Large intestine (tissue), 3 donors: ENCODE measurements at regions not wholly inside any gene's neighbourhood (a gene's known extent, or its start where the extent isn't known, plus 50 kb on each side); places are given as distances from the start of the nearest gene placed in this dataset.
"Not testable (repeated sequence)": the region's sequence is repeated elsewhere in the genome, so short reads cannot be mapped to it uniquely, and the experiment has no call there.

ENCODE experiments used
- DNase-seq, 2 donors: peaks; one replicate each; pipeline versions ENCODE4 v3.0.0 to v3.0.0-alpha.2; 2013
- H3K27ac ChIP-seq: one replicate; pipeline ENCODE4 v1.5.1; 2013; ENCODE audit warnings: low read length
- H3K27me3 ChIP-seq: 2 replicates; pipeline ENCODE4 v1.6.1; 2013; ENCODE audit warnings: low read length; ENCODE audit not compliant: control insufficient read depth, insufficient read depth
- H3K36me3 ChIP-seq: 2 replicates; pipeline ENCODE4 v1.6.1; 2013; ENCODE audit warnings: low read length; ENCODE audit not compliant: control insufficient read depth, insufficient read depth
- H3K4me1 ChIP-seq: one replicate; pipeline ENCODE4 v1.6.1; 2013; ENCODE audit warnings: low read length; ENCODE audit not compliant: control insufficient read depth, insufficient read depth
- H3K4me3 ChIP-seq: one replicate; pipeline ENCODE4 v1.5.1; 2013; ENCODE audit warnings: low read length
- H3K9me3 ChIP-seq: one replicate; pipeline ENCODE4 v1.6.1; 2013; ENCODE audit warnings: mild to moderate bottlenecking, low read depth, low read length, moderate library complexity; ENCODE audit not compliant: control insufficient read depth
- WGBS: methylation state at CpG from one replicate; pipeline ENCODE4 v1.1.5; 2013; ENCODE audit warnings: low lambda C conversion rate; ENCODE audit not compliant: insufficient coverage; 5-methylcytosine and 5-hydroxymethylcytosine counted together

GRCh38 chr4:132797856-132798255 is 351.2 kb upstream of the PCDH10 start:
- Histone ChIP-seq H3K4me3 (no peak overlapping the region), H3K4me1 (no peaks in the 10 kb centered on the region), H3K36me3 (no peaks in the 10 kb centered on the region), H3K27me3 (no peaks in the 10 kb centered on the region), H3K27ac (no peak overlapping the region), H3K9me3 (no peaks in the 10 kb centered on the region)
- no CpG with 5 or more reads among the region's 1 CpG for WGBS
- DNase-seq = no peak

GRCh38 chr4:132809298-132810032 is 339.6 kb upstream of the PCDH10 start:
- Histone ChIP-seq H3K4me1 (no peaks in the 10 kb centered on the region), H3K36me3 (no peaks in the 10 kb centered on the region), H3K9me3 (no peaks in the 10 kb centered on the region), H3K27me3 (no peaks in the 10 kb centered on the region), H3K4me3 (no peak overlapping the region), H3K27ac (no peak overlapping the region)
- 0% methylated on average over 1 of the region's 16 CpGs for WGBS
- DNase-seq = no peak

GRCh38 chr4:132813061-132813460 is 336.0 kb upstream of the PCDH10 start:
- not testable (repeated sequence) for H3K4me3 ChIP-seq, H3K9me3 ChIP-seq, H3K27me3 ChIP-seq, DNase-seq, H3K36me3 ChIP-seq, H3K4me1 ChIP-seq, H3K27ac ChIP-seq
- no CpG with 5 or more reads among the region's 2 CpGs for WGBS

GRCh38 chr4:132818091-132818490 is 331.0 kb upstream of the PCDH10 start:
- peak in 1 of 2 donors; percentile 2 for DNase-seq
- H3K4me1 ChIP-seq = no peaks in the 10 kb centered on the region

GRCh38 chr4:132823419-132823818 is 325.7 kb upstream of the PCDH10 start:
- no peaks in the 10 kb centered on the region for H3K27me3 ChIP-seq
- DNase-seq = no peak
- H3K27ac ChIP-seq = no peak overlapping the region
- no peak overlapping the region for H3K4me3 ChIP-seq
- H3K4me1 ChIP-seq = no peaks in the 10 kb centered on the region
- no peaks in the 10 kb centered on the region for H3K9me3 ChIP-seq
- no peaks in the 10 kb centered on the region for H3K36me3 ChIP-seq
- no CpG with 5 or more reads among the region's 1 CpG for WGBS

More at GRCh38 chr4:132818091-132818490, 331.0 kb upstream of the PCDH10 start:
- Histone ChIP-seq H3K27ac (no peak overlapping the region), H3K36me3 (no peaks in the 10 kb centered on the region), H3K4me3 (no peak overlapping the region), H3K9me3 (no peaks in the 10 kb centered on the region), H3K27me3 (no peaks in the 10 kb centered on the region)
- 100% methylated on average over 2 of the region's 15 CpGs for WGBS

GRCh38 chr4:132824761-132825160 is 324.3 kb upstream of the PCDH10 start:
- H3K9me3 ChIP-seq = no peaks in the 10 kb centered on the region

GRCh38 chr4:132827522-132827921 is 321.6 kb upstream of the PCDH10 start:
- Histone ChIP-seq H3K27me3 (no peaks in the 10 kb centered on the region), H3K27ac (no peak overlapping the region), H3K36me3 (no peaks in the 10 kb centered on the region), H3K4me3 (no peak overlapping the region), H3K4me1 (no peaks in the 10 kb centered on the region), H3K9me3 (no peaks in the 10 kb centered on the region)
- 100% methylated on average over 1 of the region's 4 CpGs for WGBS
- no peak for DNase-seq

More at GRCh38 chr4:132824761-132825160, 324.3 kb upstream of the PCDH10 start:
- WGBS = 100% methylated on average over 2 of the region's 8 CpGs
- Histone ChIP-seq H3K4me3 (no peak overlapping the region), H3K4me1 (no peaks in the 10 kb centered on the region), H3K27me3 (no peaks in the 10 kb centered on the region), H3K27ac (no peak overlapping the region), H3K36me3 (no peaks in the 10 kb centered on the region)
- DNase-seq = no peak

- Histone ChIP-seq H3K9me3 (peaks cover 7% of the 10 kb centered on the region), H3K27me3 (no peaks in the 10 kb centered on the region), H3K27ac (no peak overlapping the region), H3K36me3 (no peaks in the 10 kb centered on the region), H3K4me1 (no peaks in the 10 kb centered on the region), H3K4me3 (no peak overlapping the region)
- no peak for DNase-seq
- no CpG with 5 or more reads among the region's 2 CpGs for WGBS
Measured at GRCh38 chr4:132838244-132838643, 310.9 kb upstream of the PCDH10 start.

GRCh38 chr4:132839070-132839469 is 310.0 kb upstream of the PCDH10 start:
- Histone ChIP-seq H3K27ac (no peak overlapping the region), H3K4me3 (no peak overlapping the region), H3K27me3 (no peaks in the 10 kb centered on the region), H3K36me3 (no peaks in the 10 kb centered on the region), H3K9me3 (peaks cover 7% of the 10 kb centered on the region), H3K4me1 (no peaks in the 10 kb centered on the region)
- no peak for DNase-seq

GRCh38 chr4:132859929-132860328 is 289.2 kb upstream of the PCDH10 start:
- no peak overlapping the region for H3K27ac ChIP-seq
- WGBS = 60% methylated on average over 1 of the region's 1 CpG
- no peaks in the 10 kb centered on the region for H3K9me3 ChIP-seq
- H3K4me1 ChIP-seq = no peaks in the 10 kb centered on the region
- no peaks in the 10 kb centered on the region for H3K36me3 ChIP-seq
- no peaks in the 10 kb centered on the region for H3K27me3 ChIP-seq
- no peak overlapping the region for H3K4me3 ChIP-seq
- DNase-seq = no peak

GRCh38 chr4:132860976-132861375 is 288.1 kb upstream of the PCDH10 start:
- no peaks in the 10 kb centered on the region for H3K27me3 ChIP-seq
- H3K36me3 ChIP-seq = no peaks in the 10 kb centered on the region
- no peak for DNase-seq
- H3K9me3 ChIP-seq = no peaks in the 10 kb centered on the region
- no peak overlapping the region for H3K27ac ChIP-seq
- no peak overlapping the region for H3K4me3 ChIP-seq
- no peaks in the 10 kb centered on the region for H3K4me1 ChIP-seq
